IPS-NIHi7 (cell line): ENCODE measurements at regions not wholly inside any gene's neighbourhood (a gene's known extent, or its start where the extent isn't known, plus 50 kb on each side); places are given as distances from the start of the nearest gene placed in this dataset.

Experiments used
- DNase-seq: peaks from one replicate; pipeline ENCODE4 v3.0.0; 2012; ENCODE audit warnings: mixed read lengths; ENCODE audit errors: extremely low spot score

DNA sequence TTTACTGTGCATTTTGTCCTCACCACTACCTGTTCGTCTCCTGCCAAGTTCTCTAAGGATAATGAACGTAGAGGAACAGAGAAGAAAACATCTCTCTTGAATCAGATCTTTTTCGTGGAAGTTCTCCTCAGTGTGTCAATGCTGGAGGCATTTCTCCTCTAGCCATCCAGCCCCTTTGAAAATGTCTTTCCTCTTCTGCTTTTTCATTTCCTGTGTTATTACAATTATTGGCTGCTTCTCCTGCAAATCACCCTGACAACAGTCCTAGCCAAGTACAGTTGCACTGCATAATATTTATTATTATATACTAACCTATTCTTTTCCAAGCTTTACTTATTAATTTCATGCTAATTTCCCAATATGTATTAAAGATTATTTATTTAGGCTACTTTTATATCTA is 61.8 kb upstream of the TRPM3 start:
- no peak for DNase-seq

DNA sequence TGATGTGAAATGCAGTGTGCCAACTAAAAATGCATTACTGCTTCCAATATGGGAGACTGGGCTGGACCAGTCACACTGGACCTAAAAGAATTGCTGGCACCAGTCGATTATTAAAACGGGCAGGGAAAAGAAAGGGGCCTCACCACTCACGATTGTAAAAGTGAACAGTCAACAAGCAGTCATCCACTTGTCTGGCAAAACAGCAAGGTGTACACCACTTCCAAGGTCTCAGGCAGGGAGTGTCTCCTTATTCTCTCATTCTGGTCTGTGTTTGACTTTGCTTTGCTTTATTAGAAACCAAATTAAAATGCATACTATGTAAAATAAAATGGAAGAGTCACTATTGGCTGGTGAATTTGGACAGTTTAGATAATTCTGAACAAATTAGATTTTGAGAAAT is 57.8 kb upstream of the TRPM3 start:
- no peak for DNase-seq

DNA sequence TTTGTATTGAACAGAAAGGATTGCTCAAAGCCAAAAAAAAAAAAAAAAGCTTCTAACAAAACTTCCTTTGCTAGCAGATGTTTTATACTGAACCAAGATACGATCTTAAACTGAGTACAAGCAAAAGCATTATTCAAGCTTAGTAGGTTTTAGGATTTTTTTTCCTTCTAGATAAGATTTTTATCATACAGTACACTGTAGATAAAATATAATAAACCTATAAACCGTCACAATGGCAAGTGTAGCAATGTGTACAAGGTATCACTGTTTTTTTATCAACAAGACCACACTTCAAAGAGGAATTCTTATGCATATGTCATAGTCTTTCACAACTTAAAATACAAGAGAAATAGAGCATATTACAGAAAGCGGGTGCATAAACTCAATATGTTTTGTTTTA is 56.5 kb upstream of the TRPM3 start:
- no peak for DNase-seq

GRCh38 chr9:71171517-71171916 is 50.1 kb upstream of the TRPM3 start:
- DNase-seq: no peak
